HG02981 (cell line): ENCODE measurements at regions not wholly inside any gene's neighbourhood (a gene's known extent, or its start where the extent isn't known, plus 50 kb on each side); places are given as distances from the start of the nearest gene placed in this dataset.

Source experiments
- ATAC-seq: cut with Tn5 transposase; IDR thresholded peaks from one replicate; pipeline ENCODE4 v1.9.1; 2021; ENCODE audit warnings: mild to moderate bottlenecking, moderate library complexity; ENCODE audit not compliant: unreplicated experiment

GRCh38 chr6:163943607-163944385 lies 529.3 kb downstream of the QKI start:
- ATAC-seq = no peak

- no peak for ATAC-seq
Observed at GRCh38 chr6:163942790-163943189, 528.3 kb downstream of the QKI start.

GRCh38 chr6:163941624-163941976 lies 527.1 kb downstream of the QKI start:
- no peak for ATAC-seq

GRCh38 chr6:163940705-163941623 lies 526.4 kb downstream of the QKI start:
- no peak for ATAC-seq

- no peak for ATAC-seq
Observed at GRCh38 chr6:163937071-163937470, 522.6 kb downstream of the QKI start.

- ATAC-seq = no peak
Observed at GRCh38 chr6:163935158-163935762, 520.7 kb downstream of the QKI start.

GRCh38 chr6:163930012-163930411 lies 515.5 kb downstream of the QKI start:
- no peak for ATAC-seq

GRCh38 chr6:163929538-163929937 lies 515.0 kb downstream of the QKI start:
- no peak for ATAC-seq

- no peak for ATAC-seq
Observed at GRCh38 chr6:163926642-163927041, 512.1 kb downstream of the QKI start.

GRCh38 chr6:163925839-163926238 lies 511.3 kb downstream of the QKI start:
- ATAC-seq = no peak

GRCh38 chr6:163923658-163924411 lies 509.3 kb downstream of the QKI start:
- ATAC-seq = no peak

GRCh38 chr6:163922562-163922961 lies 508.0 kb downstream of the QKI start:
- ATAC-seq = no peak

GRCh38 chr6:163919652-163920051 lies 505.1 kb downstream of the QKI start:
- ATAC-seq = no peak

GRCh38 chr6:163916315-163917081 lies 502.0 kb downstream of the QKI start:
- ATAC-seq = no peak

GRCh38 chr6:163915131-163915530 lies 500.6 kb downstream of the QKI start:
- no peak for ATAC-seq

- no peak for ATAC-seq
Observed at GRCh38 chr6:163913045-163913444, 498.5 kb downstream of the QKI start.

- ATAC-seq = no peak
Observed at GRCh38 chr6:163906006-163906710, 491.6 kb downstream of the QKI start.

- no peak for ATAC-seq
Observed at GRCh38 chr6:163904186-163904585, 489.7 kb downstream of the QKI start.

- ATAC-seq = no peak
Observed at GRCh38 chr6:163903541-163903940, 489.0 kb downstream of the QKI start.

- ATAC-seq = no peak
Observed at GRCh38 chr6:163902993-163903392, 488.5 kb downstream of the QKI start.
